ENCODE measurements at regions not wholly inside any gene's neighbourhood (a gene's known extent, or its start where the extent isn't known, plus 50 kb on each side); places are given as distances from the start of the nearest gene placed in this dataset.
A peak's percentile ranks its signal among the peaks of the same experiment; 100 is the strongest.
"Not testable (repeated sequence)": the region's sequence is repeated elsewhere in the genome, so short reads cannot be mapped to it uniquely, and the experiment has no call there.

- no peak for DNase-seq
Observed at GRCh38 chr1:104028416-104029035, 278.8 kb downstream of the AMY1C start.

GRCh38 chr1:104029456-104029970 is 279.8 kb downstream of the AMY1C start:
- DNase-seq, result no peak

GRCh38 chr1:104056786-104057185 is 307.1 kb downstream of the AMY1C start:
- DNase-seq, result no peak

- DNase-seq, result peak; percentile 27
Observed at GRCh38 chr1:104057219-104057898, 307.7 kb downstream of the AMY1C start.

- DNase-seq, result not testable (repeated sequence)
Observed at GRCh38 chr1:104061637-104062036, 311.9 kb downstream of the AMY1C start.

GRCh38 chr1:104064399-104064798 is 314.7 kb downstream of the AMY1C start:
- no peak for DNase-seq

GRCh38 chr1:104072915-104073371 is 323.2 kb downstream of the AMY1C start:
- no peak for DNase-seq

GRCh38 chr1:104073463-104073902 is 323.8 kb downstream of the AMY1C start:
- DNase-seq, result no peak

GRCh38 chr1:104082221-104082620 is 332.5 kb downstream of the AMY1C start:
- DNase-seq, result no peak

GRCh38 chr1:104084380-104084779 is 334.7 kb downstream of the AMY1C start:
- no peak for DNase-seq

- DNase-seq, result no peak
Observed at GRCh38 chr1:104092698-104093097, 343.0 kb downstream of the AMY1C start.

- DNase-seq, result no peak
Observed at GRCh38 chr1:104098837-104099236, 349.1 kb downstream of the AMY1C start.

GRCh38 chr1:104100115-104100514 is 350.4 kb downstream of the AMY1C start:
- no peak for DNase-seq

- no peak for DNase-seq
Observed at GRCh38 chr1:104105465-104105864, 355.8 kb downstream of the AMY1C start.

- DNase-seq, result peak; percentile 64
Observed at GRCh38 chr1:104120525-104120924, 370.8 kb downstream of the AMY1C start.

- no peak for DNase-seq
Observed at GRCh38 chr1:104121271-104121670, 371.6 kb downstream of the AMY1C start.

GRCh38 chr1:104125266-104125665 is 375.6 kb downstream of the AMY1C start:
- peak; percentile 88 for DNase-seq

- DNase-seq, result peak; percentile 89
Observed at GRCh38 chr1:104125970-104126369, 376.3 kb downstream of the AMY1C start.

- peak; percentile 83 for DNase-seq
Observed at GRCh38 chr1:104132382-104132973, 382.8 kb downstream of the AMY1C start.

- DNase-seq, result peak; percentile 50
Observed at GRCh38 chr1:104135036-104135435, 385.3 kb downstream of the AMY1C start.

- peak; percentile 19 for DNase-seq
Observed at GRCh38 chr1:104136621-104137020, 386.9 kb downstream of the AMY1C start.

GRCh38 chr1:104156738-104157137 is 407.0 kb downstream of the AMY1C start:
- no peak for DNase-seq

- peak; percentile 45 for DNase-seq
Observed at GRCh38 chr1:104163912-104164476, 414.3 kb downstream of the AMY1C start.
